Tibial artery (tissue), 4 donors: ENCODE measurements at regions not wholly inside any gene's neighbourhood (a gene's known extent, or its start where the extent isn't known, plus 50 kb on each side); places are given as distances from the start of the nearest gene placed in this dataset.
A peak's percentile ranks its signal among the peaks of the same experiment; 100 is the strongest.

Experiments used
- DNase-seq, 2 donors: peaks; one replicate each; pipeline ENCODE4 v3.0.0-alpha.2; 2019
- H3K27ac ChIP-seq, 2 donors: fragments of 200-600 bp; sonication (generic) in 1 of 2; 1 replicate in 1 of 2; 2 replicates in 1 of 2; pipeline ENCODE4 v1.5.1; 2018 to 2019; ENCODE audit warnings: mild to moderate bottlenecking in 1 of 2
- H3K27me3 ChIP-seq, 2 donors: fragments of 200-600 bp; sonication (generic) in 1 of 2; one replicate each; pipeline versions ENCODE4 v1.5.1 to v1.6.0; 2016 to 2019
- H3K36me3 ChIP-seq, 3 donors: fragments of 200-600 bp; sonication (generic) in 2 of 3; one replicate each; pipeline ENCODE4 v1.5.1; 2016 to 2019; ENCODE audit warnings: mild to moderate bottlenecking in 2 of 3
- H3K4me1 ChIP-seq, 4 donors: fragments of 200-600 bp; sonication (generic) in 2 of 4; 1 replicate in 3 of 4; 2 replicates in 1 of 4; pipeline ENCODE4 v1.5.1; 2016 to 2019
- H3K4me3 ChIP-seq, 2 donors: fragments of 200-600 bp; sonication (generic) in 1 of 2; 1 replicate in 1 of 2; 2 replicates in 1 of 2; pipeline ENCODE4 v1.5.1; 2018 to 2019; ENCODE audit warnings: mild to moderate bottlenecking in 2 of 2
- H3K9me3 ChIP-seq, 3 donors: fragments of 200-600 bp; sonication (generic) in 1 of 3; one replicate each; pipeline ENCODE4 v1.5.1; 2016 to 2019
- intact Hi-C: fragments of 100-400 bp; cut with DNase I; formaldehyde crosslinking; loops from one replicate; pipeline ENCODE4 v1.15.0; 2023; ENCODE audit warnings: low total_unique reads
- TF ChIP-seq, protein P1 (sequence below), 2 experiments: fragments of 200-600 bp in 1 of 2; fragments of 450-650 bp in 1 of 2; IDR thresholded peaks; one replicate each; pipeline ENCODE4 v1.5.1; 2017 to 2019; ENCODE audit warnings: antibody characterized with exemption in 2 of 2, mild to moderate bottlenecking in 1 of 2, moderate library complexity in 1 of 2

DNA sequence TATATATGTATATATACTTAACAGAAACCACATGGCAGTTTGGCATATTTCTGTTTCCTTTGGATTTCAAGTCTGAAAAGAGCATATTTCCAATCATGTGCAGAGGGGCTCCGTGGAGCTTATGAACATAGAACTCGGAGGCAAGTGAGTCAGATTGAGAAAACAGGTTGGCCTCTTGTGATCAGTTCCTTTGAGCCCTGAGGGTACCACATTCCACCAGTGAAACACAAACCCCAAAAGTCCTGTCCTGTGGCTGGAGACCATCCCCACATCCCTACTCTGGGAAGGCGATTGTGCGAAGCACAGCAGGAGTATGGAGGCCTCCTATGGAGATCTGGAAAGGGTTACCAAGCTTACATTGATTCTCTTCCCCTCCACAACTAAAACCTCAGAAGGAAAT is 196.7 kb upstream of the TMEM72 start:
- no peaks in the 10 kb centered on the region for H3K9me3 ChIP-seq
- H3K4me3 ChIP-seq: no peak overlapping the region
- TF ChIP-seq, protein P1, sequence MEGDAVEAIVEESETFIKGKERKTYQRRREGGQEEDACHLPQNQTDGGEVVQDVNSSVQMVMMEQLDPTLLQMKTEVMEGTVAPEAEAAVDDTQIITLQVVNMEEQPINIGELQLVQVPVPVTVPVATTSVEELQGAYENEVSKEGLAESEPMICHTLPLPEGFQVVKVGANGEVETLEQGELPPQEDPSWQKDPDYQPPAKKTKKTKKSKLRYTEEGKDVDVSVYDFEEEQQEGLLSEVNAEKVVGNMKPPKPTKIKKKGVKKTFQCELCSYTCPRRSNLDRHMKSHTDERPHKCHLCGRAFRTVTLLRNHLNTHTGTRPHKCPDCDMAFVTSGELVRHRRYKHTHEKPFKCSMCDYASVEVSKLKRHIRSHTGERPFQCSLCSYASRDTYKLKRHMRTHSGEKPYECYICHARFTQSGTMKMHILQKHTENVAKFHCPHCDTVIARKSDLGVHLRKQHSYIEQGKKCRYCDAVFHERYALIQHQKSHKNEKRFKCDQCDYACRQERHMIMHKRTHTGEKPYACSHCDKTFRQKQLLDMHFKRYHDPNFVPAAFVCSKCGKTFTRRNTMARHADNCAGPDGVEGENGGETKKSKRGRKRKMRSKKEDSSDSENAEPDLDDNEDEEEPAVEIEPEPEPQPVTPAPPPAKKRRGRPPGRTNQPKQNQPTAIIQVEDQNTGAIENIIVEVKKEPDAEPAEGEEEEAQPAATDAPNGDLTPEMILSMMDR (IDR thresholded peaks at IDR 0.05): no peak
- no peak for DNase-seq
- H3K4me1 ChIP-seq: no peaks in the 10 kb centered on the region
- no peaks in the 10 kb centered on the region for H3K27me3 ChIP-seq
- intact Hi-C loops: no loop called here
- H3K27ac ChIP-seq: no peak overlapping the region
- no peaks in the 10 kb centered on the region for H3K36me3 ChIP-seq

GRCh38 chr10:44715136-44715535 is 196.0 kb upstream of the TMEM72 start:
- intact Hi-C loops: no loop called here
- no peaks in the 10 kb centered on the region for H3K9me3 ChIP-seq
- no peak overlapping the region for H3K4me3 ChIP-seq
- H3K4me1 ChIP-seq: no peaks in the 10 kb centered on the region
- TF ChIP-seq, protein P1 (IDR thresholded peaks at IDR 0.05): no peak
- no peak for DNase-seq
- H3K27me3 ChIP-seq: no peaks in the 10 kb centered on the region
- no peak overlapping the region for H3K27ac ChIP-seq
- no peaks in the 10 kb centered on the region for H3K36me3 ChIP-seq

DNA sequence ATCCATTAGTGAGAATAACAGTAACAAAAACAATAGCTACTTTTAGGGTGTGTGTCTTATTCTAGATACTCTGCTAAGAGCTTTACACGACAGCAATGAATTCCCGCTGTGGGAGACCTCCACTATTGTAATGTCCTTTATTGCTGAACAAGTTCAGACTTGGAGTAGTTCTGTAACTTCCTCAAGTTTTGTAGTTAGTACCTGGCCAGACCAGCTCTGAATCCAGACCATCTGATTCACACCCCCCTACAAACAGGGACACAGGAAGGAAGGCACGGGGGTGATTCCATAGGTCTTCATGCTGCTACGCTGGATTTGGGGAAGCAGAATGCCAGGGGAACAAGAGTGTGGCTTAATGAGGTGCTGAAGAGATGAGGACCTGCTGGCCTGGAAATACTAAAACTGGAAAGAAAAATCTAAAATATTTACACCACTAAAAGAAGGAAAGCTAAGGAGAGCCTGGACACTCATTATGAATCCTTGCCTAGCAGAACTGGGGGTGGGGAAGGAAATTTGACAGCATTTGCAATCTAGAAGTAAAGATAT is 194.6 kb upstream of the TMEM72 start:
- no peaks in the 10 kb centered on the region for H3K4me1 ChIP-seq
- no peak overlapping the region for H3K27ac ChIP-seq
- TF ChIP-seq, protein P1 (IDR thresholded peaks at IDR 0.05): no peak
- no peaks in the 10 kb centered on the region for H3K9me3 ChIP-seq
- no peak overlapping the region for H3K4me3 ChIP-seq
- H3K36me3 ChIP-seq: no peaks in the 10 kb centered on the region
- no peaks in the 10 kb centered on the region for H3K27me3 ChIP-seq
- no peak for DNase-seq
- intact Hi-C loops: no loop called here

GRCh38 chr10:44723082-44723481 is 188.1 kb upstream of the TMEM72 start:
- TF ChIP-seq, protein P1 (IDR thresholded peaks at IDR 0.05): no peak
- Histone ChIP-seq H3K27me3 (no peaks in the 10 kb centered on the region), H3K9me3 (no peaks in the 10 kb centered on the region), H3K36me3 (no peaks in the 10 kb centered on the region), H3K27ac (no peak overlapping the region), H3K4me1 (peaks cover 0 to 31% (median 20%) of the 10 kb centered on the region in 4 donors), H3K4me3 (no peak overlapping the region)
- intact Hi-C loops: no loop called here
- no peak for DNase-seq

DNA sequence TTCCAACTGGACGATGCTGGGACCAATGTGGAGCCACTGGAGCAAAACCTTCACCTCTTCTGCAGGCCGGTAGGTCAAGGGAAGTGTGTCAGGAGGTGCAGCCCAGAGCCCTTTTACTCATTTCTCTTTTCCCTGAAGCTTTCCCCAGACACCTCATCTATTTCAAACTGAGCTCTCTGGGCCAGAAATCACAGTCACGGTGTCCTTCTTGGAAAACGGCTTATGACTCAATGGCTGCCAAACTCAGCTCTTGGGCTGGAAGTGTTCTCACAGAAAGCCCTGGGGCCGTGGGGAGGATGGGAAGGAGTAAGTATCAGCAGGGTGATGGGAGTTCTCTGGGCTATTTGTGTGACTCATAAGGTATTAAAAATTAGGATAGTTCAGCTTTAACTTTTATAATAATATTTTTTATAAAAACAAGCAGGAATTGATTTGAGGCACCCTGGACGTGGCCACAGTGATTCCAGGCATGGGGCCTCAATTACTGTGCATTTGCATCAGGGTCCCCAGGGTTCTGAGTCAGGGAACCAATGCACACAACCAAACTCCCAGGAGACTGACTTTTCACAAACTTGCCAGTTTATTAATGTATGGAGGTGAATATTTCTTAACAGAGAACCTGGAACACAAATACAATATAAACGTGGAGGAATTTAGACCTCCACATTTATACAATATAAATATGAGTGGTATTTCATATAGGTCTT is 187.4 kb upstream of the TMEM72 start:
- H3K27ac ChIP-seq: no peak overlapping the region
- DNase-seq: peak; percentile 36 to 76
- H3K9me3 ChIP-seq: no peaks in the 10 kb centered on the region
- intact Hi-C loops: no loop called here
- no peaks in the 10 kb centered on the region for H3K36me3 ChIP-seq
- TF ChIP-seq, protein P1 (IDR thresholded peaks at IDR 0.05): no peak
- no peak overlapping the region for H3K4me3 ChIP-seq
- peaks cover 0 to 31% (median 20%) of the 10 kb centered on the region in 4 donors for H3K4me1 ChIP-seq
- no peaks in the 10 kb centered on the region for H3K27me3 ChIP-seq
